Cardiac septum (tissue), 1 donor: ENCODE measurements at regions not wholly inside any gene's neighbourhood (a gene's known extent, or its start where the extent isn't known, plus 50 kb on each side); places are given as distances from the start of the nearest gene placed in this dataset.
"Not testable (repeated sequence)": the region's sequence is repeated elsewhere in the genome, so short reads cannot be mapped to it uniquely, and the experiment has no call there.

Source experiments
- DNase-seq: peaks from one replicate; pipeline ENCODE4 v3.0.0-alpha.2; 2020; ENCODE audit warnings: low spot score
- intact Hi-C: fragments of 100-400 bp; cut with DNase I; formaldehyde crosslinking; loops from one replicate; pipeline ENCODE4 v1.14.0; 2022
- donor health status: DM: no; HTN: no; CAD: no.

- DNase-seq, intact Hi-C loops: not testable (repeated sequence)
These were observed 4796.6 kb upstream of the OR11H1 start for GRCh38 chr22:10731246-10731974.

DNA sequence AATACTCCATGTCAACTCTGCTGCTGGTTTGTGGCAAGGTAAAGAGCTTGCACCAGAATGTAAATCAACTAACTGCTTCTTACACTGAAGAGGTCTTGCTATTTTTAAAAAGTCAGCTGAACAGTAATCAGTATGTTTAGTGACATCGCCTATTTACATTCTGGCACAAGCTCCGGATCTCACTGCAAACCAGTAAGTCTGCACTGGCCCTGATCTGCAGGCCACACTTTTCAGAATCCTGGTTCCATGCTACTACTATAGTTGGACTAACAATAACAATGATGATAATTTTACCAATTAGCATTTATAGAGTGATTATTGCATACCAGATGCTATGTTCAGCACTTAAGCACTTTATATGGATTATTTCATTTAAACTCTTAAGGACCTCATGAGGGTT lies 4792.9 kb upstream of the OR11H1 start:
- intact Hi-C loops, DNase-seq: not testable (repeated sequence)

- intact Hi-C loops, DNase-seq: not testable (repeated sequence)
These were observed 4791.1 kb upstream of the OR11H1 start for GRCh38 chr22:10736879-10737278.

DNA sequence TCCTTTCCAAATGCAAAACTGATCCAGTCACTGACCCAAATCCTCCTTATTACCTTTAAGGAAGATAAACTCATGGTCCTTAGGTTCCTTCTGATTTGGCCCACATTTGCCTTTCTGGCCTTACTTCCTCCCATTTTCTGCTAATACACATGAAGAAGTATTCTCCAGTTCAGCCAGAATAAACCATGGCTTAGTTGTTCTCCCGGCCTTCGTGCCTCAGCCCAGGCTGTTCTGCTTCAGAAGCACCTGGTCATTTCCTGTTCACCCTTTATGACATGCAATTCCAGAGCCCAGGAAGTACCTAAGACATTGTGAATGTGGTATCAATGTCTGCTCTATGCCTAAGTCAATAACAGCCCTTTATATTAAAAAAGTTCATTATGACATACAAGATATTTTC lies 4790.1 kb upstream of the OR11H1 start:
- DNase-seq, intact Hi-C loops: not testable (repeated sequence)

GRCh38 chr22:10741210-10741609 lies 4786.8 kb upstream of the OR11H1 start:
- DNase-seq: peak; percentile 75
- intact Hi-C loops: no loop called here

- intact Hi-C loops: not testable (repeated sequence)
- peak; percentile 75 for DNase-seq
These were observed 4786.0 kb upstream of the OR11H1 start for GRCh38 chr22:10741776-10742630.

- DNase-seq, intact Hi-C loops: not testable (repeated sequence)
These were observed 4781.6 kb upstream of the OR11H1 start for GRCh38 chr22:10746382-10746781.

DNA sequence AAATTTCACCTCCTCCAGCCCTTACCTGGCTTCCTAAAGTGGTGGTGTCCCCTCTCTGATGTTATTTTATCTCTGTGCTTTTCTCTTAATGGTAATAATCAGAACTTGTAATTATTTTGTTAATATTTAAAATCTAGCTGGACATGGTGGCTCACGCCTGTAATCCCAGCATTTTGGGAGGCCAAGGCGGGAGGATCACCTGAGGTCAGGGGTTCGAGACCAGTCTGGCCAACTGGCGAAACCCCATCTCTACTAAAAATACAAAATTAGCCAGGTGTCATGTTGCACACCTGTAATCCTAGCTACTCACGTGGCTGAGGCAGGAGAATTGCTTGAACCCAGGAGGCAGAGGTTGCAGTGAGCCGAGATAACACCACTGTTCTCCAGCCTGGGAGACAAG lies 4780.8 kb upstream of the OR11H1 start:
- intact Hi-C loops, DNase-seq: not testable (repeated sequence)

DNA sequence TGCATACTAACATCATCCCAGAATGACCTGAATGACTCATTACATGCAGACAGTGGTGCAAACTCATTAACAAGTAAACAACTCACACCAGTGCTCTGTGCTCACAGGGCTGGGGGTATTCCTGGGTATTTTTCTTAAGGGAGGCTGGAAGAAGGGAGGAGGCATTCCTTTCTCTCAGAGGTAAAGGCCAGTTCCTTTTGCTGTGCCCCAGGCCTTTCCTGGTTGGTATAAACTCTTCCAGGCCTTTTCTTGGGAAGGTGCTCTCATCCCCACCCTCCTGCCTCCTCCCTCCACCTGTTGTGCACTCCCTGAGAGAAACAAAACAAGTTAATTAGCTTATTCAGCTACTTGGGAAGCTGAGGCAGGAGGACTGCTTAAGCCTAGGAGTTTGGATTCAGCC lies 4779.2 kb upstream of the OR11H1 start:
- DNase-seq, intact Hi-C loops: not testable (repeated sequence)

DNA sequence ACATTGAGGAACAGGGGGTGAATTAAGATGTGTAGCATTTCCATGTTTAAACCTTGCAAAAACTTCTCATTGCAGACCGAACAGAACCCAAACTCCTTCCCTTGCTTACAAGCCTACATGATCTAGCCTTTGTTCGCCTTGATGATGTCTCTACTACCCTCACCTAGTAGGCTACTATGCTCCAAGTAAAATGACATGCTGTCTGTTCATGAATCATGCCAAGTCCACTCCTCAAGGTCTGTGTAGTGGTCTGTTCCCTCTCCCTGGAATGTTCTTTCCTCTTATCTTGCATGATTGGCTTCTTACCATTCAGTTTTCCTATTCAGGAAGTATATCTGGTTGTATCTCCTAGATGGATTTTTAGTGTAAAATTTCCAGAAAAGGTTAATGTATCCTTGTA lies 4778.6 kb upstream of the OR11H1 start:
- DNase-seq, intact Hi-C loops: not testable (repeated sequence)

GRCh38 chr22:10753566-10753965 lies 4774.4 kb upstream of the OR11H1 start:
- DNase-seq, intact Hi-C loops: not testable (repeated sequence)

DNA sequence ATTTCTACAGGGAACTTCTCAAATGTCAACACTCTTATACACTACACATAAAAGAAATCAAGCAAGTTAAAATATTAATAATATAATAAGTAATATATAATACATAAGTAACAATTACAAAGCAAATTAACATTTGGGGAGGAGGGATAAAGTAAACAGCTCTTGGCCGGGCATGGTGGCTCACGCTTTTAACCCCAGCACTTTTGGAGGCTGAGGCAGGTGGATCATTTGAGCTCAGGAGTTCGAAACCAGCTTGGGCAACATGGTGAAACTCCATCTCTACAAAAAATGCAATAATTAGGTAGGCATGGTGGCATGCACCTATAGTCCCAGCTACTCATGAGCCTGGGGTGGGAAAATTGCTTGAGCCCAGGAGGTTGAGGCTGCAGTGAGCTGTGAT lies 4772.6 kb upstream of the OR11H1 start:
- intact Hi-C loops: not testable (repeated sequence)

GRCh38 chr22:10760418-10760817 lies 4767.6 kb upstream of the OR11H1 start:
- DNase-seq, intact Hi-C loops: not testable (repeated sequence)

More for the DNA sequence above, 4772.6 kb upstream of the OR11H1 start:
- DNase-seq: not testable (repeated sequence)

- intact Hi-C loops, DNase-seq: not testable (repeated sequence)
These were observed 4761.7 kb upstream of the OR11H1 start for GRCh38 chr22:10766320-10766719.

DNA sequence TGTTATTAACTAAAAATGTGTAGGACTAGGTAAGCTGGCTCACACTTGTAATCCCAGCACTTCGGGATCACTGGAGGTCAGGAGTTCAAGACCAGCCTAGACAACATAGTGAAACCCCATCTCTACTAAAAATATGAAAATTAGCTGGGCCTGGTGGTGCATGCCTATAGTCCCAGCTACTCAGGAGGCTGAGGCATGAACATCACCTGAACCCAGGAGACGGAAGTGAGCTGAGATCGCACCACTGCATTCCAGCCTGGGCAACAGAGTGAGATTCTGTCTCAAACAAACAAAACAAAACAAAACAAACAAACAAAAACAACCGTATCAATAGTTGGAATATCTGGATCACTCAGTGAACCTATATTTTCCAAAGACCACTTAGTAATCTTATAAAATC lies 4759.1 kb upstream of the OR11H1 start:
- DNase-seq, intact Hi-C loops: not testable (repeated sequence)

GRCh38 chr22:10771744-10772143 lies 4756.2 kb upstream of the OR11H1 start:
- DNase-seq, intact Hi-C loops: not testable (repeated sequence)

GRCh38 chr22:10773341-10773740 lies 4754.7 kb upstream of the OR11H1 start:
- intact Hi-C loops, DNase-seq: not testable (repeated sequence)

DNA sequence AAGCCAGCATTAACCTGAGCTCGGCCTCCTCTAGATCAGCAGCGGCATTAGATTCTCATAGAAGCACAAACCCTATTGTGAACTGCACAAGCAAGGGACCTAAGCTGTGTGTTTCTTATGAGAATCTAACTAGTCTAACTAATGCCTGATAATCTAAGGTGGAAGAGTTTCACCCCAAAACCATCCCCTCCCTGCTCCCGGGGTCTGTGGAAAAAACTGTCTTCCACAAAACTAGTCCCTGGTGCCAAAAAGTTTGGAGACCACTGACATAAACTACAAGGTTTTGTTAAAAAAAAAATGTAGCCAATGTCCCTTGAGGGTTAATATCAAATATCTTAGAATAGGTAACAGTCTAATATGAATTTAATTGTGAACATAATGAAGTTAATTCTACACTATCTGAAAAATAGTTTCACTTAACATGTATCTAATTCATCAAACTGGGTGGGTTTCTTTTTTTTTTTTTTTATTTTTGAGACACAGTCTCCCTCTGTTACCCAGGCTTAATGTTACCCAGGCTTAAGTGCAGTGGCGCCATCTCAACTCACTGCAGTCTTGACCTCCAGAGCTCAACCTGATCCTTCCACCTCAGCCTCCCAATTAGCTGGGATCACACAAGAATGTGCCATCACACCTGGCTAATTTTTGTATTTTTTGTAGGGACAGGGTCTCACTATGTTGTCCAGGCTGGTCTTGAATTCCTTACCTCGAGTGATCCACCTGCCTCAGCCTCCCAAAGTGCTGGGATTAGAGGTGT lies 4752.2 kb upstream of the OR11H1 start:
- DNase-seq, intact Hi-C loops: not testable (repeated sequence)

DNA sequence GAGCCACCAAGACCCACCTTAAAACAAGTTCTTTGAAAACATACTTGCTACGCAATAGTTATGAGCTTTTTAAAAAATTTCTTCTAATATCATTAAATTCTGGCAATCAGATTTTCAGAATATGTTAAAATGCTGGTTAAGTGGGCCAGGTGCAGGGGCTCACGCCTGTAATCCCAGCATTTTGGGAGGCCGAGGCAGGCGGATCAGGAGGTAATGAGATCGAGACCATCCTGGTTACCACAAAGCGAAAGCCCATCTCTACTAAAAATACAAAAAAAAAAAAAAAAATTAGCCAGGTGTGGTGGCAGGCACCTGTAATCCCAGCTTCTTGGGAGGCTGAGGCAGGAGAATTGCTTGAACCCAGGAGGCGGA lies 4751.6 kb upstream of the OR11H1 start:
- intact Hi-C loops: not testable (repeated sequence)

DNA sequence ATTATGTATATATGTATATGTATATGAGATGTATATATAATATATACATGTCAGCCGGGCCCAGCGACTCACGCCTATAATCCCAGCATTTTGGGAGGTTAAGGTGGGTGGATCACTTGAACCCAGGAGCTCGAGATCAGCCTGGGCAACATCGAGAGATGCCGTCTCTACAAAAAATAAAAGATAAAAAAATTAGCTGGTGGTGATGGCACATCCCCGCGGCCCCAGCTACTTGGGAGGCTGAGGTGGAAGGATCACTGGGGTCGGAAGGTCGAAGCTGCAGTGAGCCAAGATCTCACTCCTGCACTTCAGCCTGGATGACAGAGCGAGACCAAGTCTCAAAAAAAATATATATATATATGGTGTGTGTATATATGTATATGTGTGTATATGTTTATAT lies 4750.3 kb upstream of the OR11H1 start:
- intact Hi-C loops, DNase-seq: not testable (repeated sequence)

More for the DNA sequence above, 4751.6 kb upstream of the OR11H1 start:
- not testable (repeated sequence) for DNase-seq
